IPS-15b (cell line): ENCODE measurements at regions not wholly inside any gene's neighbourhood (a gene's known extent, or its start where the extent isn't known, plus 50 kb on each side); places are given as distances from the start of the nearest gene placed in this dataset.
"Not testable (repeated sequence)": the region's sequence is repeated elsewhere in the genome, so short reads cannot be mapped to it uniquely, and the experiment has no call there.

ENCODE experiments used
- H3K27me3 ChIP-seq: one replicate; pipeline ENCODE4 v1.6.1; 2013; ENCODE audit warnings: low read length; ENCODE audit not compliant: control insufficient read depth, insufficient read depth
- H3K36me3 ChIP-seq: one replicate; pipeline ENCODE4 v1.6.1; 2013; ENCODE audit warnings: low read length; ENCODE audit not compliant: control insufficient read depth, insufficient read depth
- H3K4me1 ChIP-seq: one replicate; pipeline ENCODE4 v1.6.1; 2013; ENCODE audit warnings: mild to moderate bottlenecking, low read length; ENCODE audit not compliant: control insufficient read depth, insufficient read depth
- H3K4me3 ChIP-seq: one replicate; pipeline ENCODE4 v1.5.1; 2013; ENCODE audit warnings: low read depth, low read length
- H3K9ac ChIP-seq: one replicate; pipeline ENCODE4 v1.6.1; 2013; ENCODE audit warnings: low read depth, mild to moderate bottlenecking, low read length
- H3K9me3 ChIP-seq: one replicate; pipeline ENCODE4 v1.6.1; 2013; ENCODE audit warnings: mild to moderate bottlenecking, low read length; ENCODE audit not compliant: control insufficient read depth, insufficient read depth

DNA sequence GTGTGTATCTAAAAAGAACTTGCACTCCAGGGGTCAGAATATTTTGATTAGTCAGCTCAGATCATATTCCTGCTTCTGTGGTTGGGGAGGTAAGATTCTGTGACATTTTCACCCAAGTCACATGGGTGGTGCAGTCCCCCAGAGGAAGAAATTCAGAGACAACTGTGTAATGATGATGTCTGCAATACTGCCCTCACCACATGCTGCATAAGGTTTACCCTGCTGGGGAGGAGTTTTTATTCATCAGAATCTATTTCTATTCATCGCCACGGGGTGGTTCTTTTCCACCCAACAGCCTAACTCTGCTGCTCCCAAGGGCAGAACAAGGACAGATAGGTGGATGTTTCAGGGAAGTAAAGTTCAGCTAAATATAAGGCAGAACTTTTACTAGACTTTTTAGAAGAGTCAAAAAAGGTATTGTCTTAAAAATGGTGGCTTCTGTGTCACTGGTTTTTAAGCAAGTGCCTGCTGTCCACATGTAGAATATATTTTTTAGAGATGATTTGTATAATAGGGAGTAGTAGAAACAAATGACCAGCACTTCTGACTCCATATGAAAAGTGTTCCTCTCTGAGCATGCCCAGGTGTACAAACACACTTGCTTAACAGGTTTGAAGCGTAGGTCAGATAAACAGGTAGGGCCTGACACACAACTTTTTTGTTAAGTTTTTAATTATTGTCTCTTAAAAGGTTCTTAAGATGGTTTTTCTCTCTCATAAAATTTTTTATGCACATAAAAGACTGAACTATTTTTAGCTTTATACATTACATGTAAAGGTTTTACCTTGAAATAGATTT is 352.7 kb downstream of the LRRC70 start:
- no peak overlapping the region for H3K4me3 ChIP-seq
- no peaks in the 10 kb centered on the region for H3K9me3 ChIP-seq
- no peaks in the 10 kb centered on the region for H3K4me1 ChIP-seq
- no peak overlapping the region for H3K9ac ChIP-seq
- no peaks in the 10 kb centered on the region for H3K27me3 ChIP-seq
- H3K36me3 ChIP-seq: no peaks in the 10 kb centered on the region

DNA sequence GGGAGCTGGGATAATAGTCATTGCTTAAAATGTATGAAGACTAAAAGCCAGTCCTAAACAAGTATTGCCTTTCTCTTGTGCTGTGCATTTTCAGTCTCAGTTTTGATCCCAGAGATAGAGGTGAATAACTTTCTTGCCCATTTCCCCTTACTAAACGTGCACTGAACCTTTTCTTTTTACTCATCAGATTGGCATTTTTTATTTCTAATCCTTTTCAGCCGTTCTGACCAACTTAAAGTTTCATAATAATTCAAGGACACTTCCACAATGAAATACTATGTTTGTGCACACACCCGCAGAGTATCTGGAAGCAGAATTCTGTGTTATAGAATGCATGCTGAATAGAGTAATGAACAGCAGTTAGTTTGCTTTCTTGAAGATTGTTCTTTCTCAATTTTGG is 343.6 kb downstream of the LRRC70 start:
- Histone ChIP-seq H3K9ac (no peak overlapping the region), H3K27me3 (no peaks in the 10 kb centered on the region), H3K4me3 (no peak overlapping the region), H3K9me3 (no peaks in the 10 kb centered on the region), H3K4me1 (no peaks in the 10 kb centered on the region), H3K36me3 (no peaks in the 10 kb centered on the region)

DNA sequence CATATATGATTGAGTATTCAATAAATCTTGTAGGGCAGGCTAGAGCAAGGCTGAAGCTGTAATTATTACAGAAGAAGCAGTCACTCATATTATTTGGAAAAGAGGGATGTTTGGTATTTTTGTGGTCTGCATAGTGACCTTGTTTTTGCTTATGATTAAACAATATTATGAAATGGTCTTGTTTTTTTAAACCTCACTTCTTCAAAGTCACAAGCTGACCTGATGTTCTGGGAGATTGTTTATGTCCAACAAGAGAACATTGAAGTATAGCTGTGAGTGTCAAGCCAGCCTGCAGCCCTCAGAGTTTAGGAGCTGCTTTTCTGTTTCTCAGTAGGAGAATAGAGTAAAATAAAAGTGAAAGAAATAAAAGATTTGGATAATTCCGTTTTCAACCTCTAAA is 342.2 kb downstream of the LRRC70 start:
- Histone ChIP-seq H3K9me3 (no peaks in the 10 kb centered on the region), H3K36me3 (no peaks in the 10 kb centered on the region), H3K4me1 (no peaks in the 10 kb centered on the region), H3K4me3 (no peak overlapping the region), H3K27me3 (no peaks in the 10 kb centered on the region), H3K9ac (no peak overlapping the region)

DNA sequence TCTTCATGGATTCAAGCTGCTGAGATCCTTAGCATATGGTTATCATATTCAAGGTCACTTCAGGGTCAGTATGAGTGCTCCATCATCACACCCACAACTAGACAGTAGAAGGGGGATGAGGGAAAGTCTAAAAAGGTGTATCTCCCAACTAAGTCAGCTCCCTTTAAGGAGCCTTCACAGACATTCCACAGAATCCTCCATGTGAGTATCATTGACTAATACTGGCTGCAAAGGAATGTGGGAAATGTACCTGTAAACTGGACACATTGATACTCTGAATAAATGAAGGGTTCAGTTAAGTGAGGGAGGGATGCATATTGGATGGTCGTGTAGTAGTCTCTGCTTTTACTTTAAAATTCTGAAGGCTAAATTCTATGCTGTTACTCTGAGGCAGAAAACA is 330.7 kb downstream of the LRRC70 start:
- Histone ChIP-seq H3K9me3 (no peaks in the 10 kb centered on the region), H3K4me1 (peaks cover 4% of the 10 kb centered on the region), H3K27me3 (no peaks in the 10 kb centered on the region), H3K9ac (no peak overlapping the region), H3K36me3 (no peaks in the 10 kb centered on the region), H3K4me3 (no peak overlapping the region)

DNA sequence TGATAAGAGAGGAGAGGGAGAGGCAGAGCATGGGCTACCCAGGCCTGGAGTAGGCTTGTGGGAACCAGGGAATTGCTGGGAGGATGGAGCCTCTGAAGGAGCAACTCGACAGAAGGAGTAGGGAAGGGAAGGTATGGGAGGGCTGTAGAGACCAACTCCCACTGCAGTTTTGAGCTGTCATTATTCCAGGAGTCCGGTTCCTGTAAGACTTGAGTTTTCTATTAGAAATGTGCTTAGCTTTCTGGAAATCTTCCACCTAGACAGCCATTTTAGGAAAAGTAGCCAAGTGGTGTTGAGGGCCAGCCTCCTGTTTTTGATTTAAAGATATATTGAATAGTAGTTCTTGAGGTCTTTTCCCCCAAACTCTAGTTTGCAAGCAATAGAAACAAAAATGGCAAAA is 323.5 kb downstream of the LRRC70 start:
- no peaks in the 10 kb centered on the region for H3K9me3 ChIP-seq
- no peak overlapping the region for H3K9ac ChIP-seq
- no peaks in the 10 kb centered on the region for H3K36me3 ChIP-seq
- no peaks in the 10 kb centered on the region for H3K27me3 ChIP-seq
- H3K4me1 ChIP-seq: no peaks in the 10 kb centered on the region
- no peak overlapping the region for H3K4me3 ChIP-seq

DNA sequence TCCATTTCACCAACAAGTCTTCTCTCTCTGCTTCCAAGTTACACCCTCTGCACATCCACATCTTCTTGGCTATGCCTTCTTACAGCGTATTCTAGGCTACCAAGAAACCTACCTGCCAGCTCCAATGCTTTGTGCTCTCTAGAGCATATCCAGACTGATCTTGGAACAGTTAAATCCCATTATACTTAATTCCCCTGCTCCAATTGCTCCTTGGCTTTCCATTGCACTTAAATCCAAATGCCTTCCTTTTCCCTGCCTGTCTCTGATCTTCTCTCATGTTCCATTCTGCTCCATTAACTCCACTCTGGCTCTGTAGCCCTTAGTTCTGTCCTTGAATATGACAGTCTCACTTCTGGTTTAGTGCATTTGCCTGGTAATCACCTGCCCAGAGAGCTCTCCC is 322.4 kb downstream of the LRRC70 start:
- Histone ChIP-seq H3K4me3 (no peak overlapping the region), H3K36me3 (no peaks in the 10 kb centered on the region), H3K9ac (no peak overlapping the region), H3K4me1 (no peaks in the 10 kb centered on the region), H3K9me3 (no peaks in the 10 kb centered on the region), H3K27me3 (peaks cover 2% of the 10 kb centered on the region)

DNA sequence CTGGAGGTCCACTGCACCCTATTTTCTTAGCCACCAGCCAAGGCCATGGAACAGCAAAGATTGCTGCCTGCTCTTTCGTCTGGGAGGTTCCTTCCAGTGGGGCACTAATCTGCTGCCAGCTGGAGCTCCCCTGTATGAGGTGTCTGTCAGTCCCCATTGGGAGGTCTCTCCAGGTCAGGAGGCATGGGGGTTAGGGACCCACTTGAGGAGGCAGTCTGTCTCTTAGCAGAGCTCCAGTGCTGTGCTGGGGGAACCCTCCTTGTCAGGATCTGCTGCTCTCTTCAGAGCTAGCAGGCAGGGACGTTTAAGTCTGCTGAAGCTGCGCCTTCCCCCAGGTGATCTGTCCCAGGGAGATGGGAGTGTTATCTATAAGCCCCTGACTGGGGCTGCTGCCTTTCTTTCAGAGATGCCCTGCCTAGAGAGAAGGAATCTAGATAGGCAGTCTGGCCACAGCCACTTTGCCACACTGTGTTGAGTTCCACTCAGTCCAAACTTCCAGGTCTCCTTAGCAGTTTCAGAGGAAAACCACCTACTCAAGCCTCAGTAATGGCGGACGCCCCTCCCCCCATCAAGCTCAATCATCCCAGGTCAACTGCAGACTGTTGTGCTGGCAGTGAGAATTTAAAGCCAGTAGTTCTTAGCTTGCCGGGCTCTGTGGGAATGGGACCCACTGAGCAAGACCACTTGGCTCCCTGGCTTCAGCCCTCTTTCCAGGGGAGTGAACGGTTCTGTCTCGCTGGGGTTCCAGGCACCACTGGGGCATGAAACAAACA is 317.7 kb downstream of the LRRC70 start:
- H3K9me3 ChIP-seq: no peaks in the 10 kb centered on the region
- H3K36me3 ChIP-seq: no peaks in the 10 kb centered on the region
- H3K4me3 ChIP-seq: no peak overlapping the region
- peaks cover 6% of the 10 kb centered on the region for H3K27me3 ChIP-seq
- H3K4me1 ChIP-seq: no peaks in the 10 kb centered on the region
- H3K9ac ChIP-seq: no peak overlapping the region

DNA sequence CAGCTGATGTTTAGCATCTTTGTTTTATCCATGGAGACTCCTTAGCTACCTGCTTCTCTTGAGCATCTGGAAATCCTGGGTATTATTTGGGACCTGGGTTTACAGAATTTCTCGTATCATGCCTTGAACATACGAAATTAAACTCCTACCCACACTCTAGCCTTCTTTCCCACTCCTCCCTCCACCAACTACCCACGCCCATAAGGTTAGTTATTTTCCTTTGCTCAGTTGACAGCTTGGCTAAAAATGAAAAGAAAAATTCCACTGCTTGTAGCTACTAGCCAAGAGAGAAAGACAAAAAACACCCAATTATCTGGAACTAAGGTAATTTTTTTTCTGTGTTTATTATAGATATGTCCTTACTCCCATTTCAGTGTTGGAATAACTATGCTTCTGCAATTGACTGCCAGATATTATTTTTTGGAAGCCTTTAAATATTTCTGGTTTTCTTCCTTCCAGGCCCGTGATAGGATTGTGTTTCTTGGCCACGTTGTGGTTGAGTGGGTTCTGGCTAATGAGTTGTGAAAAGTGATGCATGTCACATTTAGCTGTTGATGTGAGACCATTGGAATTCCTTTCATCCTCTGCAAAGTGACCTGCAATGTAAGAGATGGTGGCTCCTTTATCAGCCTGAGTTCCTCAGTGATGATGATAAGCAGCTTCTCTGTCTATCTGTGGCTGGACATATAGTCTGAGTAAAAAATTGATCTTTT is 308.1 kb downstream of the LRRC70 start:
- no peaks in the 10 kb centered on the region for H3K27me3 ChIP-seq
- H3K4me1 ChIP-seq: no peaks in the 10 kb centered on the region
- no peak overlapping the region for H3K4me3 ChIP-seq
- no peaks in the 10 kb centered on the region for H3K36me3 ChIP-seq
- no peak overlapping the region for H3K9ac ChIP-seq
- no peaks in the 10 kb centered on the region for H3K9me3 ChIP-seq

DNA sequence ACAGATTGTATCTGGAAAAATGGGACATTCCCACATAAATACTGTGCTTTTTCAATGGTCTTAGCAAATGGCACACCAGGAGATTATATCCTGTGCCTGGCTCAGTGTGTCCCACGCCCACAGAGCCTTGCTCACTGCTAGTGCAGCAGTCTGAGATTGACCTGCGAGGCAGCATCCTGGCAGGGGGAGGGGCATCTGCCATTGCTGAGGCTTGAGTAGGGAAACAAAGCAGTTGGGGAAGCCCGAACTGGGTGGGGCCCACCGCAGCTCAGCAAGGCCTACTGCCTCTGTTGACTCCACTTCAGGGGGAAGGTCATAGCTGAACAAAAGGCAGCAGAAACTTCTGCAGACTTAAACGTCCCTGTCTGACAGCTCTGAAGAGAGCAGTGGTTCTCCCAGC is 258.7 kb downstream of the LRRC70 start:
- H3K4me1 ChIP-seq, H3K36me3 ChIP-seq, H3K9ac ChIP-seq, H3K27me3 ChIP-seq, H3K4me3 ChIP-seq: not testable (repeated sequence)
- peaks cover 14% of the 10 kb centered on the region for H3K9me3 ChIP-seq

DNA sequence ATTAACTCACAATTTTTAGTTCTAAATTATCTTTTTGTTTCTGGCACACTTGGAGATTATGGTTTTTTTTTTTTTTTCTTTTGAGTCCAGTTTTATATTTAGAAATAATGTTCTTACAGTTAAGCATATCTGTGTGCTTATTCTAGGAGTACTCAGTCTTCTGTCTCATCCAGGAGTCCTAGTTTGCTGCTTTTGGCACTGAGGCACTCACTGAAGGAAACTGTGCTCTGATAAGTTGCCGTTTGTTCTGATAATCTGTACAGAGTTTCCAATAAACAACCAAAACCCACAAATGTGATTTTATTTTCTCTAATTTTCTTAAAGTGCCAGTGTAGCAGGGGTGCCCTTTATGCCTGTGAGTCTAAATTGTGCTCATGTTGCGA is 251.0 kb downstream of the LRRC70 start:
- H3K9me3 ChIP-seq: no peaks in the 10 kb centered on the region
- no peaks in the 10 kb centered on the region for H3K36me3 ChIP-seq
- H3K9ac ChIP-seq: no peak overlapping the region
- no peak overlapping the region for H3K4me3 ChIP-seq
- H3K4me1 ChIP-seq: no peaks in the 10 kb centered on the region
- no peaks in the 10 kb centered on the region for H3K27me3 ChIP-seq

DNA sequence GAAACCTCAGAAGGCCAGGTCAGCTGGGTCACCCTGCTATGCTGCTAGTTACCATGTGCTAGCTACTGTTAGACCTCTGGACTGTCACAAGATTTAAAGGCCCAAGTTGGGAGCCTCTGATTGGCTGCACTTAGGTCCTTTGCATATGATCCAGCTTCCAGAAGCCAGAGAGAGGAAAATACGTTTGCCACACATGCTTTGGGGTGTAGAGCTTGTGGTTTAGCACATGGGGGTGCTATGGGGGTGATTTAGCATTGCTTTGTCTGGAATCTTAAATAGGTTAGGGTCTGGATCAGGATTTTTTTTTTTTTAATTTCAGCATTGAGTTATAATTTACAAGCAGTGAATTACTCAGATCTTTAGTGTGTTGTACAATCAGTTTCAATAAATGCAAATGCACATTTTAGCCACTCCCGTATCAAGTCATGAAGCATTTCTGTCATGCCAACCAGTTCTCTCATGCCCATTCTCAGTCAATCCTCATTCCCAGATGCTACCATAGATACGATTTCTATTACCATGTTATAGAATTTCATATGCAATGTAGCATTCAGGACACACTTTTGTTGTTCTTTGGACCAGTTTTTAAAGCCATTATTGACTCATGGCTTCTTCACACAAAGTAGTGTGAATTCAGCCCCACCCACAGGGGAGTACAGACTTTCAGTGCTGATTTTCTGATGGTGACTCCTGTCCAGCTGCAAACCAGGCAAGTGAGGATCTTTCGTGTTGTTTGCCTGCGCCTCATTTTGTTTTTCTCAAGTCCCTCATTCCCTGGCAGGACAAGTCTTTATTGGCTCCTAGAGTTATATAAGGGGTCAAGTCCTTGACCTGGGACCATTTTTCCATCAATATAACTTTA is 250.4 kb downstream of the LRRC70 start:
- Histone ChIP-seq H3K4me3 (no peak overlapping the region), H3K27me3 (no peaks in the 10 kb centered on the region), H3K9ac (no peak overlapping the region), H3K4me1 (no peaks in the 10 kb centered on the region), H3K36me3 (no peaks in the 10 kb centered on the region), H3K9me3 (no peaks in the 10 kb centered on the region)
